ENCODE measurements at regions not wholly inside any gene's neighbourhood (a gene's known extent, or its start where the extent isn't known, plus 50 kb on each side); places are given as distances from the start of the nearest gene placed in this dataset.

GRCh38 chr3:94758751-94759150, 695.9 kb downstream of the NSUN3 start:
- no peak for TF ChIP-seq ZNF274 (IDR thresholded peaks at IDR 0.05; ENCODE audit: low read depth, low read length)
- no peak for TF ChIP-seq YY1 (IDR thresholded peaks at IDR 0.05; ENCODE audit: insufficient read depth, insufficient read length)
- no peak for TF ChIP-seq SUZ12 (IDR thresholded peaks at IDR 0.05; ENCODE audit: extremely low read depth, insufficient read depth, insufficient read length)
